Sigmoid colon (tissue), 4 donors: ENCODE measurements at regions not wholly inside any gene's neighbourhood (a gene's known extent, or its start where the extent isn't known, plus 50 kb on each side); places are given as distances from the start of the nearest gene placed in this dataset.

Experiments
- EP300 ChIP-seq, 4 donors: sonication (generic); formaldehyde crosslinking; IDR thresholded peaks; one replicate each; pipeline ENCODE4 v1.6.1; 2017; ENCODE audit warnings: antibody characterized with exemption in 4 of 4
- POLR2A ChIP-seq, 2 donors: fragments of 450-650 bp; IDR thresholded peaks; one replicate each; pipeline ENCODE4 v1.6.1; 2016; ENCODE audit warnings: antibody characterized with exemption in 2 of 2, mild to moderate bottlenecking in 2 of 2, moderate library complexity in 2 of 2
- POLR2AphosphoS5 ChIP-seq, 4 donors: sonication (generic); formaldehyde crosslinking; IDR thresholded peaks; one replicate each; pipeline ENCODE4 v1.6.1; 2017; ENCODE audit warnings: antibody characterized with exemption in 4 of 4
- TF ChIP-seq, protein P1 (sequence below), 4 experiments: fragments of 450-650 bp in 3 of 4; fragments of 200-600 bp in 1 of 4; IDR thresholded peaks; one replicate each; pipeline ENCODE4 v1.5.1; 2016 to 2019; ENCODE audit warnings: antibody characterized with exemption in 4 of 4, mild to moderate bottlenecking in 3 of 4, moderate library complexity in 2 of 4

DNA sequence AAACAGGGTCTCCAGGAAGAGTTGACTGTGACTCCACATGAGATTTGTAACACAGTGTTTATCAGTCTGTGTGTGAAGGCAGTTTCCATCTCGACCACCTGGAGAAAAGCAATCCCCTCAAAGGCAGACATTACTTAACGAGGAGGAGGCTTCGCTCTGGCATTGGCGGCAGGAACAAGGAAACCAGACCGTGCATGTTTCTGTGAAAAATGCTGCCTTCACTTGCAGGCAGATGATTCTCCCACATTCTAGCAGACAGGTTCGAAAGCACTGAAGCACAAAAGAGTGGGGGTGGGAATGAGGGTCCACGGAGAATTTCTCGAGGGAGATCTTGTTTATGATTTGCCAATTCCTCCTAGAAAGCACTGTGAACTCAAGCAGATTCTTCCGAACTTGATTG is 414.0 kb downstream of the SLC4A3 start:
- TF ChIP-seq, protein P1, sequence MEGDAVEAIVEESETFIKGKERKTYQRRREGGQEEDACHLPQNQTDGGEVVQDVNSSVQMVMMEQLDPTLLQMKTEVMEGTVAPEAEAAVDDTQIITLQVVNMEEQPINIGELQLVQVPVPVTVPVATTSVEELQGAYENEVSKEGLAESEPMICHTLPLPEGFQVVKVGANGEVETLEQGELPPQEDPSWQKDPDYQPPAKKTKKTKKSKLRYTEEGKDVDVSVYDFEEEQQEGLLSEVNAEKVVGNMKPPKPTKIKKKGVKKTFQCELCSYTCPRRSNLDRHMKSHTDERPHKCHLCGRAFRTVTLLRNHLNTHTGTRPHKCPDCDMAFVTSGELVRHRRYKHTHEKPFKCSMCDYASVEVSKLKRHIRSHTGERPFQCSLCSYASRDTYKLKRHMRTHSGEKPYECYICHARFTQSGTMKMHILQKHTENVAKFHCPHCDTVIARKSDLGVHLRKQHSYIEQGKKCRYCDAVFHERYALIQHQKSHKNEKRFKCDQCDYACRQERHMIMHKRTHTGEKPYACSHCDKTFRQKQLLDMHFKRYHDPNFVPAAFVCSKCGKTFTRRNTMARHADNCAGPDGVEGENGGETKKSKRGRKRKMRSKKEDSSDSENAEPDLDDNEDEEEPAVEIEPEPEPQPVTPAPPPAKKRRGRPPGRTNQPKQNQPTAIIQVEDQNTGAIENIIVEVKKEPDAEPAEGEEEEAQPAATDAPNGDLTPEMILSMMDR (IDR thresholded peaks at IDR 0.05), result no peak
- TF ChIP-seq POLR2A (IDR thresholded peaks at IDR 0.05) (no peak), EP300 (IDR thresholded peaks at IDR 0.05) (no peak), POLR2AphosphoS5 (IDR thresholded peaks at IDR 0.05) (no peak)
